Hematopoietic multipotent progenitor cell (in vitro differentiated cells): ENCODE measurements at regions not wholly inside any gene's neighbourhood (a gene's known extent, or its start where the extent isn't known, plus 50 kb on each side); places are given as distances from the start of the nearest gene placed in this dataset.
"Not testable (repeated sequence)": the region's sequence is repeated elsewhere in the genome, so short reads cannot be mapped to it uniquely, and the experiment has no call there.

ENCODE experiments used
- DNase-seq, 3 donors: peaks; one replicate each; pipeline ENCODE4 v3.0.0-alpha.2; 2011 to 2015; ENCODE audit warnings: low read depth in 2 of 3, low spot score in 2 of 3

GRCh38 chr9:115397591-115398312 is 279.8 kb upstream of the TNC start:
- no peak for DNase-seq

GRCh38 chr9:115398313-115398650 is 280.3 kb upstream of the TNC start:
- no peak for DNase-seq

GRCh38 chr9:115398996-115399395 is 281.0 kb upstream of the TNC start:
- DNase-seq, result no peak

GRCh38 chr9:115400796-115401195 is 282.8 kb upstream of the TNC start:
- DNase-seq, result no peak

- DNase-seq, result no peak
Observed at GRCh38 chr9:115401756-115402327, 283.9 kb upstream of the TNC start.

GRCh38 chr9:115403753-115404152 is 285.8 kb upstream of the TNC start:
- no peak for DNase-seq

- DNase-seq, result no peak
Observed at GRCh38 chr9:115404311-115404710, 286.4 kb upstream of the TNC start.

- DNase-seq, result no peak
Observed at GRCh38 chr9:115411516-115411915, 293.6 kb upstream of the TNC start.

GRCh38 chr9:115411993-115412452 is 294.1 kb upstream of the TNC start:
- no peak for DNase-seq

GRCh38 chr9:115412656-115413055 is 294.7 kb upstream of the TNC start:
- DNase-seq, result no peak

GRCh38 chr9:115413304-115413703 is 295.3 kb upstream of the TNC start:
- DNase-seq, result no peak

- DNase-seq, result no peak
Observed at GRCh38 chr9:115413766-115414382, 295.9 kb upstream of the TNC start.

- no peak for DNase-seq
Observed at GRCh38 chr9:115414561-115414960, 296.6 kb upstream of the TNC start.

- DNase-seq, result no peak
Observed at GRCh38 chr9:115415450-115415849, 297.5 kb upstream of the TNC start.

GRCh38 chr9:115416299-115416698 is 298.3 kb upstream of the TNC start:
- DNase-seq, result no peak

- not testable (repeated sequence) for DNase-seq
Observed at GRCh38 chr9:115418181-115418580, 300.2 kb upstream of the TNC start.

GRCh38 chr9:115422932-115423440 is 305.0 kb upstream of the TNC start:
- no peak for DNase-seq

GRCh38 chr9:115423646-115424045 is 305.7 kb upstream of the TNC start:
- no peak for DNase-seq

GRCh38 chr9:115425601-115426000 is 307.6 kb upstream of the TNC start:
- no peak for DNase-seq

- DNase-seq, result no peak
Observed at GRCh38 chr9:115437418-115437817, 319.5 kb upstream of the TNC start.

- no peak for DNase-seq
Observed at GRCh38 chr9:115439641-115440040, 321.7 kb upstream of the TNC start.

GRCh38 chr9:115442054-115442453 is 324.1 kb upstream of the TNC start:
- DNase-seq, result no peak
